ENCODE measurements at regions not wholly inside any gene's neighbourhood (a gene's known extent, or its start where the extent isn't known, plus 50 kb on each side); places are given as distances from the start of the nearest gene placed in this dataset.

GRCh38 chr15:35168464-35168863 is 83.4 kb upstream of the NANOGP8 start:
- no peak for TF ChIP-seq POLR2AphosphoS5 (IDR thresholded peaks at IDR 0.05; ENCODE audit: borderline replicate concordance, low read depth, low read length)
- TF ChIP-seq EZH2 (IDR thresholded peaks at IDR 0.05) = no peak

Measured in SK-N-MC (cell line).